Osteoblast (primary cell): ENCODE measurements at regions not wholly inside any gene's neighbourhood (a gene's known extent, or its start where the extent isn't known, plus 50 kb on each side); places are given as distances from the start of the nearest gene placed in this dataset.
"Not testable (repeated sequence)": the region's sequence is repeated elsewhere in the genome, so short reads cannot be mapped to it uniquely, and the experiment has no call there.

Source experiments
- DNase-seq: peaks from one replicate; pipeline ENCODE4 v3.0.0; 2011; ENCODE audit warnings: low spot score, mixed read lengths; ENCODE audit not compliant: insufficient read length; ENCODE audit errors: missing footprints
- H2AFZ ChIP-seq: 2 replicates; pipeline ENCODE4 v1.6.0; 2011; ENCODE audit warnings: mild to moderate bottlenecking, low read length
- H3K27ac ChIP-seq: 2 replicates; pipeline ENCODE4 v1.5.1; 2011; ENCODE audit warnings: mild to moderate bottlenecking, low read depth, low read length, moderate library complexity
- H3K27me3 ChIP-seq: 2 replicates; pipeline ENCODE4 v1.6.0; 2012; ENCODE audit warnings: mild to moderate bottlenecking, control low read depth, inconsistent platforms, low read length, moderate library complexity; ENCODE audit not compliant: insufficient read depth
- H3K36me3 ChIP-seq: 2 replicates; pipeline ENCODE4 v1.5.1; 2011; ENCODE audit warnings: mild to moderate bottlenecking, low read length, control low read depth, moderate library complexity; ENCODE audit not compliant: insufficient read depth
- H3K4me1 ChIP-seq: 2 replicates; pipeline ENCODE4 v1.5.1; 2011; ENCODE audit warnings: mild to moderate bottlenecking, low read length, control low read depth, moderate library complexity; ENCODE audit not compliant: insufficient read depth
- H3K4me2 ChIP-seq: 2 replicates; pipeline ENCODE4 v1.6.0; 2011; ENCODE audit warnings: mild to moderate bottlenecking, low read length; ENCODE audit not compliant: insufficient read depth
- H3K4me3 ChIP-seq: fragments of 200-600 bp; sonication (generic); 3 replicates; pipeline ENCODE4 v1.5.1; 2012; ENCODE audit warnings: mild to moderate bottlenecking, low read length, inconsistent platforms; ENCODE audit not compliant: insufficient read depth
- H3K79me2 ChIP-seq: 2 replicates; pipeline ENCODE4 v1.6.0; 2012; ENCODE audit warnings: mild to moderate bottlenecking, low read length, control low read depth, inconsistent platforms; ENCODE audit not compliant: insufficient read depth
- H3K9me3 ChIP-seq: 2 replicates; pipeline ENCODE4 v1.5.1; 2011; ENCODE audit warnings: low read depth, low read length, control low read depth
- H4K20me1 ChIP-seq: 2 replicates; pipeline ENCODE4 v1.6.0; 2012; ENCODE audit warnings: mild to moderate bottlenecking, low read length, control low read depth; ENCODE audit not compliant: insufficient read depth
- CTCF ChIP-seq: IDR thresholded peaks from 2 replicates; pipeline ENCODE4 v1.5.1; 2011; ENCODE audit warnings: mild to moderate bottlenecking, low read depth, low read length, moderate library complexity; ENCODE audit errors: extremely low read depth

- H3K36me3 ChIP-seq: no peaks in the 10 kb centered on the region
- H3K4me1 ChIP-seq: no peaks in the 10 kb centered on the region
- H4K20me1 ChIP-seq: no peaks in the 10 kb centered on the region
- no peak overlapping the region for H3K4me2 ChIP-seq
- H3K27ac ChIP-seq: no peak overlapping the region
- TF ChIP-seq CTCF: no peak
- no peak overlapping the region for H3K4me3 ChIP-seq
- no peak for DNase-seq
- H2AFZ ChIP-seq: no peak overlapping the region
- no peaks in the 10 kb centered on the region for H3K27me3 ChIP-seq
- no peaks in the 10 kb centered on the region for H3K79me2 ChIP-seq
- H3K9me3 ChIP-seq: no peaks in the 10 kb centered on the region
Measured at GRCh38 chr3:33982269-33982798, 183.9 kb downstream of the PDCD6IP start.

GRCh38 chr3:33982949-33983348 is 184.5 kb downstream of the PDCD6IP start:
- not testable (repeated sequence) for H3K4me3 ChIP-seq, H3K27ac ChIP-seq, H2AFZ ChIP-seq, H4K20me1 ChIP-seq, H3K27me3 ChIP-seq, H3K36me3 ChIP-seq, H3K4me1 ChIP-seq, DNase-seq, H3K4me2 ChIP-seq, H3K9me3 ChIP-seq, H3K79me2 ChIP-seq

DNA sequence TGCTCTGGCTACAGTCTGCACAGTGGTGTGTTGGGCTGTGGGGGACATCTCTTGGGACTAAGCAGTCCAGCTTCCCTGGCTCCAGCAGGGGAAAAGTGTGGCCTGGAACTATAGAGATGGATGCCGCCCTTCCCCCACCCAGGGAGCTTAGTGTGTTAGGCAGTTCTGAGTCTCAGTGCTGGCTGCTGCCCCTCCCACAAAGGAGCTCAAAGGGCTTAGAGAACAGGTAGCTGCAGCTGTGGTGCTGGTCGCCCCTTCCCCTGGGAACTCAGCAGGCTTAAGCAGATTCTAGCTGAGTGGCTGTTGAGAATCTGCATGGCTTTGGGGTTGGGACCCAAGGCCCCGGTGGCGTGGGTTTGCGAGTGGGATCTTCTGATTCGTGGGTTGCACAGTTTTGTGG is 190.8 kb downstream of the PDCD6IP start:
- Histone ChIP-seq H3K4me3 (no peak overlapping the region), H4K20me1 (no peaks in the 10 kb centered on the region), H3K4me2 (no peak overlapping the region), H3K36me3 (no peaks in the 10 kb centered on the region), H3K79me2 (no peaks in the 10 kb centered on the region), H3K9me3 (no peaks in the 10 kb centered on the region), H3K4me1 (no peaks in the 10 kb centered on the region), H3K27me3 (no peaks in the 10 kb centered on the region), H3K27ac (no peak overlapping the region), H2AFZ (no peak overlapping the region)
- TF ChIP-seq CTCF: no peak
- DNase-seq: no peak

DNA sequence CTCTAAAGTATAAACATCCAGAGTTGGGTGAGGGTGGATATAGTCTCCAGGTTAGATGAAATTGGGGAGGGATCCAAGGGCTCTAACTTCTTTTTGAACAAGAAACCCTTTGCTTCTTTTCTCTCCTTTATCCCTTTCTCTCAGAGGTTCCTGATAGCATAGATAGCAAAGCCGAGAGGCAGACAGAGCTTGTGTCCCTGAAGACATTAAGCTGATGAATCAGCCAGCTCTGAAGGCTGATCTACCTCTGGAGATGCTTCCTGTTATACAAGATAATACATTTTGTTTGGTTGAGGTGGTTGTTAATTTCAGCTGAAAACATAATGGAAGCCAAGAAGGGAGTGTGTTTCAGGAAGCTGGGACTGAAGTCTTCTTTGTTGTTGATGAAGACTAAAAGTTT is 193.2 kb downstream of the PDCD6IP start:
- H3K9me3 ChIP-seq: no peaks in the 10 kb centered on the region
- H4K20me1 ChIP-seq: no peaks in the 10 kb centered on the region
- TF ChIP-seq CTCF: no peak
- H3K4me2 ChIP-seq: no peak overlapping the region
- H3K4me3 ChIP-seq: no peak overlapping the region
- no peak overlapping the region for H2AFZ ChIP-seq
- H3K4me1 ChIP-seq: no peaks in the 10 kb centered on the region
- no peaks in the 10 kb centered on the region for H3K36me3 ChIP-seq
- no peak for DNase-seq
- H3K79me2 ChIP-seq: no peaks in the 10 kb centered on the region
- no peaks in the 10 kb centered on the region for H3K27me3 ChIP-seq
- no peak overlapping the region for H3K27ac ChIP-seq
